OCI-M1 (cell line): ENCODE measurements at regions not wholly inside any gene's neighbourhood (a gene's known extent, or its start where the extent isn't known, plus 50 kb on each side); places are given as distances from the start of the nearest gene placed in this dataset.
"Not testable (repeated sequence)": the region's sequence is repeated elsewhere in the genome, so short reads cannot be mapped to it uniquely, and the experiment has no call there.

Experiments used
- DNase-seq: peaks from one replicate; lab custom pipeline; 2025; lab: John Stamatoyannopoulos, UW

GRCh38 chr6:12348530-12349511, 58.7 kb downstream of the EDN1 start:
- no peak for DNase-seq

- DNase-seq, result no peak
These were observed 60.5 kb downstream of the EDN1 start for GRCh38 chr6:12350644-12351170.

- no peak for DNase-seq
These were observed 61.5 kb downstream of the EDN1 start for GRCh38 chr6:12351672-12352071.

- DNase-seq, result no peak
These were observed 63.6 kb downstream of the EDN1 start for GRCh38 chr6:12353731-12354130.

GRCh38 chr6:12354499-12354898, 64.3 kb downstream of the EDN1 start:
- no peak for DNase-seq

GRCh38 chr6:12355354-12355753, 65.2 kb downstream of the EDN1 start:
- no peak for DNase-seq

- DNase-seq, result no peak
These were observed 66.3 kb downstream of the EDN1 start for GRCh38 chr6:12356431-12356830.

GRCh38 chr6:12356983-12357972, 67.1 kb downstream of the EDN1 start:
- DNase-seq, result no peak

GRCh38 chr6:12359036-12359435, 68.9 kb downstream of the EDN1 start:
- no peak for DNase-seq

- DNase-seq, result no peak
These were observed 71.0 kb downstream of the EDN1 start for GRCh38 chr6:12361042-12361765.

GRCh38 chr6:12363277-12363650, 73.1 kb downstream of the EDN1 start:
- not testable (repeated sequence) for DNase-seq

GRCh38 chr6:12363651-12364381, 73.7 kb downstream of the EDN1 start:
- peak; percentile 88 for DNase-seq

- no peak for DNase-seq
These were observed 74.5 kb downstream of the EDN1 start for GRCh38 chr6:12364621-12365020.

GRCh38 chr6:12366731-12367130, 76.6 kb downstream of the EDN1 start:
- DNase-seq, result no peak

- DNase-seq, result no peak
These were observed 77.3 kb downstream of the EDN1 start for GRCh38 chr6:12367412-12367811.

GRCh38 chr6:12369355-12369754, 79.2 kb downstream of the EDN1 start:
- DNase-seq, result no peak

- DNase-seq, result no peak
These were observed 79.7 kb downstream of the EDN1 start for GRCh38 chr6:12369781-12370262.

GRCh38 chr6:12371151-12371550, 81.0 kb downstream of the EDN1 start:
- DNase-seq, result no peak

- DNase-seq, result no peak
These were observed 81.5 kb downstream of the EDN1 start for GRCh38 chr6:12371641-12372146.

- no peak for DNase-seq
These were observed 89.0 kb downstream of the EDN1 start for GRCh38 chr6:12379181-12379580.

GRCh38 chr6:12381587-12381986, 91.4 kb downstream of the EDN1 start:
- DNase-seq, result no peak
